NCI-H748 (cell line): ENCODE measurements at regions not wholly inside any gene's neighbourhood (a gene's known extent, or its start where the extent isn't known, plus 50 kb on each side); places are given as distances from the start of the nearest gene placed in this dataset.
"Not testable (repeated sequence)": the region's sequence is repeated elsewhere in the genome, so short reads cannot be mapped to it uniquely, and the experiment has no call there.

Experiments
- DNase-seq: peaks from one replicate; lab custom pipeline; 2025; ENCODE audit not compliant: unreplicated experiment; lab: John Stamatoyannopoulos, UW

DNA sequence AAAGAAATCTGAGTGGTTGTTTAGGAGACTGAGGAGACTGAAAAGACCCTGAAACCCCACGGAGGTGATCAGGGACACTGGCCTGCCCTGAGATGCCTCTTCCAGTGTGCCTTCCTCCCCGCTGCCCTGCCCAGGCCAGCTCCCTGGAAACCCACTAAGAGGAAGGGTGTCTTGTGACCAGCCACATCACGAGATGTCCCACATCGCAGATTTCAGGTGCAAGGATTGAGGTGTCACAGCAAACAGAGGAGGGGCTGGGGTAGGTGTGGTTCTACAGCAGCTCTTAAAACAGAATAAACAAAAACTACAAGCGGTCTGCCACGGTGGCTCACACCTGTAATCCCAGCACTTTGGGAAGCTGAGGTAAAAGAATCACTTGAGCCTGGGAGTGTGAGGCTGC is 184.3 kb upstream of the C14orf180 start:
- DNase-seq = no peak

- no peak for DNase-seq
Observed at GRCh38 chr14:104395941-104396681, 183.5 kb upstream of the C14orf180 start.

GRCh38 chr14:104396682-104397470 is 182.7 kb upstream of the C14orf180 start:
- DNase-seq = no peak

DNA sequence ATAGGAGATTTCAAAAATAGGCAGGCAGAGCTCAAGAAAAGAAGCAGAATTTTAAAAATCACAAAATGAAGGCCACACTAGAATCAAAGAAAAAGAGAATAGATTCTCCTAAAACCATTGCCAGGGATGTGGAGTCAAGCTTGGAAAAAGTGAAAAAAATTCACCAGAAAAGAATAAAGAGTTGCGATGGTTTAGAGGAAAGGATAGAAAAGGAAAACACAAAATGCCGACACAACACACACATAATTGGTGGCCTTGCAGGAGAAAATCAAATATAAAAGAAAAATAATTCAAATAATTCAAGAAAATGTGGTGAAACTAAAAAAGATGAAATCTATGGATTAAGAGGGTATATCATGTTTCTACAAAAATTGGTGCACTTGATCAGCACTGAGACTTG is 181.6 kb upstream of the C14orf180 start:
- no peak for DNase-seq

GRCh38 chr14:104398656-104399055 is 180.9 kb upstream of the C14orf180 start:
- no peak for DNase-seq

GRCh38 chr14:104399432-104400155 is 180.0 kb upstream of the C14orf180 start:
- peak; percentile 50 for DNase-seq

DNA sequence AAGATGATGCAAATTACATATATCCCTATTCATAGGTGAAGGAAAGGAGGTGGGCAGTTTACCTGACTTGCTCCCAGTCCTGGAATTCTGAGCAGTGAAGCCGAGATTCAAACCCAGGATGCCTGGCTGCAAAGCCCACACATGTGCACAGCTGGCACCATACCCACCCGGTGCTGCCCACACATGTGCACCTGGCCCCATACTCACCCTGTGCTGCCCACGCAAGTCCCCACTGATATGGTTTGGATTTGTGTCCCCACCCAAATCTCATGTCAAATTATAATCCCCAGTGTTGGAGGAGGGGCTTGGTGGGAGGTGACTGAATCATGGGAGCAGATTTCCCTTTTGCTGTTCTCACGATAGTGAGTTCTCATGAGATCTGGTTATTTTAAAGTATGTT is 179.2 kb upstream of the C14orf180 start:
- no peak for DNase-seq

DNA sequence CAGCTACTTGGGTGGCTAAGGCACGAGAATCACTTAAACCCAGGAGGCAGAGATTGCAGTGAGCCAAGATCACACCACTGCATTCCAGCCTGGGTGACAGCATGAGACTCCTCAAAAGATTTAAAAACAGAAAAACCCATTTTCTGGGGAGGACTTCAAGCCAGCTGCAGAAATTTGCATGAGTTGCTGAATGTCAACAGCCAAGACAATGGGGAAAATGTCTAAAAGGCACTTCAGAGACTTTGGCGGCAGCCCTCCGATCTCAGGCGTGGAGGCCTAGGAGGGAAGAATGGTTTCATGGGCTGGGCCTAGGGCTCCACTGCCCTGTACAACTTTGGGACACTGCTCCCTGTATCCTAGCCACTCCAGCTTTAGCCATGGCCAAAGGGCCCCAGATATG is 177.8 kb upstream of the C14orf180 start:
- DNase-seq = no peak

GRCh38 chr14:104402303-104402702 is 177.3 kb upstream of the C14orf180 start:
- DNase-seq = not testable (repeated sequence)

DNA sequence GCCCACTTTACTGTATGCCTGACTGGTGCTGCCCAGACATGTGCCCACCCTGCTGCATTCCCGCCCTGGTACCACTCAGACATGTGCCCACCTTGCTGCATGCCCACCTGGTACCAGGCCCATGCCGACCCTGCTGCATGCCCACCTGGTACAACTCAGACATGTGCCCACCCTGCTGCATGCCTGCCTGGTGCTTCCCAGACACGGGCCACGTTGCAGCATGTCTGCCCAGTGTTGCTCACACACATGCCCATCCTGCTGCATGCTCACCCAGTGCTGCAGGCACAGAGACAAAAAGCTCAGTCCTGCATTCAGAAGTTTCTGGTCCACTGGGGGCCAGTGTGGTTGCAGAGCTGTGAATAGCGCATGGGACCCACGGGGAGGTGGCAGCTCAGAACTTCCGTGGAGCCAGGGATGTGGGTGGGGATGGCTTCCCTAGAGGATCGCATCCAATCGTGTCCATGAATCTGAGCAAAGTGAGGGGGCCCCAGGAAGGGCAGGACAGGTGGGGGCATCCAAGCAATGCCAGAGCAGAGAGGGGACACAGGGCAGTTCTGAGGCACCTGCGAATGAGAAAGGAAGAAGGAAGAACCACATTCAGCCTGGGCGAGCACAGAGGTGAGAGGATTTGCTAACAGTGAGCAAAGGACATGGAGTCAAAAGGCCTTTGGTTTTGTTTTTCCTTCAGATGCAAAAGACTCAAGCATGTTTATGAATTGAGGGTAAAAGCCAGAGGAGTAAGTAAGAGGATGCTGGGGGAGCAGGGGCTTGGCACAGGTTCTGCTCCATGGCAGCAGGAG is 175.9 kb upstream of the C14orf180 start:
- no peak for DNase-seq

DNA sequence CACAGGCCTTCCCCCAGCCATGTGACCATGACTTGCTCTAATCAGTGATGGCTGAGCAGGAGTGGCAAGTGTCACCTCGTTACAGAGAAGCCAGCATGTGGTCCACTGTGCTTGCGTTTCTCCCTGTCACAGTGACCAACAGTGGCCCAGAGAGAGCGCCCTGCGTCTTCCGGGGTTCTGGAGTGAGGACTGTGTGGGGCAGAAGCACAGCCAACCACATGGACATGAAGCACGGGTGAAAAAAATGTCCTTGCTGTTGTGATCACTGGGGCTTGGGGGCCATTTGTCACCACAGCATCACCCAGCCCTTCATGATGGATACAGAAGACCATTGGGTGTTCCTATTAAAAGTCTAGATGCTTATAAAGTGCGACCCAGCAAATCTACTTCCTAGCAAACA is 174.6 kb upstream of the C14orf180 start:
- DNase-seq = no peak

DNA sequence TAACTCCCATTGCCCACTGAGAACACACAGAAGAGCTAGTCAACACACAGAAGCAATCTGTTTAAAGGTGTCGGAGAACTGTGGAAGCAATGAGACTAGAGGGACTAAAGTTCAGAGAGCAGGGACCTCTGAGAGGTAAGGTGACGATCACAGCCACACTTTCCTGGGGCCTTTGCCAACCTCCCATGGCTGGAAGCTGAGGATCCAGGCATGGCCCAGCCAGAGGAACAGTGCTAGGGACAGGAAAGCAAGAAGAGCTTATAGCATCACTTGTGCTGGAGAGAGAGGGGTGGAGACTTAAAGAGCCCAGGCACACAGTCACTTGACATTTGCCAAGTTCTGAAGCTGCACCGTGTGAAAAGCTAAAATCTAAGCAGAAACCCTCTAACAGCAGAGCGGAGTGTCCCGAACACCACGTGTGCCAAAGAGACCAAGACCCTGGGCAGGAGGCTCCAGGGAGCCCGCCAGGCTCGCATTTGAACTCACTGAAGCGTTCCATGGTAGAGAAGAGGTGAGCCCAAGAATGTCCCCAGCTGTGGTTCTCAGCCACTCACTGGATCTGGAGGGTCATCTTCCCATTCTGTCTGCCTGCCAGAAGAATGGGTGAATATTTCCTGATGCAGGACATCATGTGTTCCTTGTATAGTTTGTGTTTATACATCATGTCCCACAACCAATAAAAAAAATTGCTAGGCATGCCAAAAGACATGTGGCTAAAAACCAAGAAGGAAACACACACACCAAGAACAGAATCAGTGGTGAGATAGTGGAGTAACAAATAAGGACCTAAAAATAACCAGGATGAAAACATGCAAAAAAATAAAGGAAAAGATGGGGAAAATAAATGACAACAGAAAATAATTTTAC is 174.0 kb upstream of the C14orf180 start:
- no peak for DNase-seq

DNA sequence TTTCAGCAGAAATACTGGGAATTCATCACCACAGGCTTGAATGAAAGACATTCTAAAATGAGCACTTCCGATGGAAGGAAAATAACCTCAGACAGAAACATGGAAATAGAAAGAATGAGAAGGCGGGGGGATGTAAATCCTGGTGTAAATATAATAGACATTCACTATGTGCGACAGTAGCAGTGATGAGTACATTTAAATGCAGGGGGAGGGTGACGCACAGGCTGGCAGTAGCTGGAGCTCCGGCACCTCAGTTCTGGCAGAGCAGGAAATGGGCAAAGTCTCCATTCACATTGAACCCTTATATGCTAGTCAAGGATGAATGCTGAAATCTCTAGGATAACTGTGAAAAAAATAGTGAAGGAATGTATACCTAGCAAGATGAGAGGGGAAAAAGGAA is 172.7 kb upstream of the C14orf180 start:
- DNase-seq = no peak

GRCh38 chr14:104416383-104416782 is 163.2 kb upstream of the C14orf180 start:
- DNase-seq = no peak

GRCh38 chr14:104419865-104420505 is 159.6 kb upstream of the C14orf180 start:
- DNase-seq = no peak

GRCh38 chr14:104420523-104420922 is 159.0 kb upstream of the C14orf180 start:
- DNase-seq = not testable (repeated sequence)

GRCh38 chr14:104420990-104421389 is 158.6 kb upstream of the C14orf180 start:
- DNase-seq = no peak

GRCh38 chr14:104421401-104421821 is 158.2 kb upstream of the C14orf180 start:
- DNase-seq = no peak
